ENCODE measurements at regions not wholly inside any gene's neighbourhood (a gene's known extent, or its start where the extent isn't known, plus 50 kb on each side); places are given as distances from the start of the nearest gene placed in this dataset.
"Not testable (repeated sequence)": the region's sequence is repeated elsewhere in the genome, so short reads cannot be mapped to it uniquely, and the experiment has no call there.

- intact Hi-C loops (cut with micrococcal nuclease): not testable (repeated sequence)
Measured at GRCh38 chr13:57909833-57910232, 278.3 kb downstream of the PCDH17 start.

DNA sequence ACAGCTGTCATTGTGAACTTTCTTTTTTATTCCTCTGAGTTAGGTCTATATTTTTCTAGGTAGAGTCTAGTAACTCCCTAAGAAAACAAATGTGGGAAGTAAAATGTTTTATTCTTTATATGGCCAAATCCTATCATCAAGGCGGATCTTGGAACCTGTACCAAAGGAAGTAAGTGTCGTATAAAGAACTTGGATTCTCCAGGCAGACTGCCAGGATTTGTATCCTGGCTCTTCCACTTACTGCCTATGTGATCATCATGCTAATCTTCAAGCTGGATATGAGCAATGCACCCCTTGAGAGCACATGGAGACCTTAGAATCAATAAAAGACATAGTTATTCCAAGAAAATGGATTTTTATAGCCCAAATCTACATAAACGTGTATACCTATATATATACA lies 286.5 kb downstream of the PCDH17 start:
- intact Hi-C loops (cut with micrococcal nuclease): no loop called here

DNA sequence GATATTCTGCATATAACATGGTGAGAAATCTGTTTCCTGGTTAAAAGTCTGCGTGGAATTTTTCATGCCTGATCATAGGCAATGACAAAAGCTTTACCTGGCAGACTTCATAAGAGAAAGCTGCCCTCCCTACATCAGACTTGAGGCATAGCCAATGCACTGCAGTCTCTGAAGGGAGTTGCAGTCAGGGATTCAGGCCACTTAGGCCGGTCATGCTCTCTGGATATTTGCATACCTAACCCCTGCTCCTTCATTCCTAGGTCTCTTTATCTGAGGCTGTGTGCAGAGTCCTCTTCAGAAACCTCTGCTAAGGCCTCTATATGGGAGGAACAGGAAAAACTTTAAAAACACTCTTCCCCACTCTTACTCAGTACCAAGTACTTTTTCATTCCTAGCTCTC lies 287.4 kb downstream of the PCDH17 start:
- intact Hi-C loops (cut with micrococcal nuclease): no loop called here

DNA sequence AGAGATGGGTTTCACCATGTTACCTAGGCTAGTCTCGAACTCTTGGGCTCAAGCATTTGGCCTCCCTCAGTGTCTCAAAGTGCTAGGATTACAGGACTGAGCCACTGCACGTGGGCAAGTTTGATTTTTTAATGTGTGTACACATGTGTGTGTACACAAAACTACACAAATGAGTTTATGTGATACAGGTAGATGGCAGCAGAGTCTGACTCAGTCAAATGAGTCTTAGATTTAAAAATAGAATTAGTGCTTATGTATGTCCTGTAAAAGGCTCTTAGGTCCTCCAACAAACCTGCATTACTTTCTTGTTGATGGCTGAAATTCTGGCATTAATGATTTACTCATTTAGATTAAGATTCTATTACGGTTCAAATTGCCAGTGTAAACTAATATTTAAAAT lies 293.7 kb downstream of the PCDH17 start:
- intact Hi-C loops (cut with micrococcal nuclease): no loop called here

DNA sequence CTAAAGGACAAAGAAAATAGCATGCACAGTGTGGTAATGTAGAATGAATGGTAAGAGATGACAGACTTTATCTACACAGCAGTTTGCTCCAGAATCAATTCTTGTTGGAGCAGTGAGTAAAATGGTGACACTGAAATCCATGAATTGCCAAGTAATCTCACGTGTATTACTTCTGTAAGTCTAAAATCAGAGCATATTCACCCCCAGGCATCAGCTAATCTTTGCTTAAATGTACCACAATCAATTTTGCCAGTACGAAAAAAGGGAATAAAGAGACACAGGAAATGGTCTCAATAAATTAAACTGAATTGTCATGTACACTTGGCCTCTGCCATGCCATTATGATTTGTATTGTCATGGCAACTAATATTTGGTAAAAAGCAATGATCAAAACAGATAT lies 294.2 kb downstream of the PCDH17 start:
- intact Hi-C loops (cut with micrococcal nuclease): no loop called here

DNA sequence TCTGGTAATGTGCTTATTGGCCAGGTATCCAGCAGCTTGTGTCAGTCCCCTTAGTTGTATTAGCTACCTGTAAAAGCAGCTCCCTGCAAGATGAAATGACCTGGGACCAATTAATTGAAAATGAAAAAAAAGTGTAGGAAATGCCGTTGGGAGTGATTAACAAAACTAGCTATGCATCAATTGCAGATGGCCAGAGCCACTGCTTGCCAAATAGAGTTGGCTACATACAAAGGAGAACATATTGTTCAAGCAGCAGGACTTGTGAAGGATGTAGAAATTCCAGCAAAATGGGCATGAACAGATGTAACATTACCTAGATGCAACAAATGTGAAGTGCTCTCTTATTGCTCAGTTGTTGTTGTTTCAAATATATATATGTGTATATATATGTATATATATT lies 300.5 kb downstream of the PCDH17 start:
- intact Hi-C loops (cut with micrococcal nuclease): no loop called here

- intact Hi-C loops (cut with micrococcal nuclease): no loop called here
Measured at GRCh38 chr13:57933606-57934005, 302.1 kb downstream of the PCDH17 start.

DNA sequence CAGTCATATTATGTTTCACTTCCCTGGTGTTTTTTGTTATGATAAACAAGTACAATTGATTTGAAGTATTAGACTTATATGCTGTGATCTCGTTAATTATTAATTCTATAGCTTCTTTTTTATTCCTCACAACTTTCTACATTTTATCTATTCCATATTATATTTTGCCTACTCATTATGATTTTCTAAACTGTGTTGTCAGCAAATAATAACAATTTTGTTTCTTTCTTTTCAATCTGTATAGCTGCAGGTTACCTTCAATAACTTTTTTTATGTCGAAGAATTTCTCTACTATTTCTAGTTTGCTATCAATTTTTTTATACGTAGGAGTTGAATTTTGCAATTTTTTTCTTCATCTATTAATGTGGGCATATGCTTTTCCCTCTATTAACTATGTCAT lies 304.4 kb downstream of the PCDH17 start:
- intact Hi-C loops (cut with micrococcal nuclease): no loop called here

DNA sequence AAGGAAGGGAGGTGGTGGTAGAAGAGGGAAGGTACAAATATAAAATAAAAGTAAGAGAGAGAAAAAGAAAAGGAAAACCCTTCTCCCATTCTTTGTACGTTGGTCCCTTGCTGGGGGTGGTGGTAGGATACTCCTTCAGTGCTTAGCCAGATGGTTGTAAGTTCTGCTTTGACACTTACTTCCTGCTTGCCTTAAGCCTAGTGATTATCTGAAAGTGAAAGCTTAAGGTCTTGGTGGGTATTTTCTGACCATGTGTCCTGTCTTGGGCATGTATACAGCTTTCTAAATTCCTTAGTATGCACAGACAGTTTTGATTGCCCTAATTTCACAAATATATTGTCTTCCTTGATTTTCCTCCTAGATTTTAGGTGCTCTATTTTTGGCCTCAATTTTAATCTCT lies 314.8 kb downstream of the PCDH17 start:
- intact Hi-C loops (cut with micrococcal nuclease): no loop called here

GRCh38 chr13:57948884-57949283 lies 317.3 kb downstream of the PCDH17 start:
- intact Hi-C loops (cut with micrococcal nuclease): no loop called here

- intact Hi-C loops (cut with micrococcal nuclease): no loop called here
Measured at GRCh38 chr13:57969951-57970350, 338.4 kb downstream of the PCDH17 start.

- intact Hi-C loops (cut with micrococcal nuclease): no loop called here
Measured at GRCh38 chr13:57970404-57970803, 338.9 kb downstream of the PCDH17 start.

GRCh38 chr13:57982782-57983181 lies 351.2 kb downstream of the PCDH17 start:
- intact Hi-C loops (cut with micrococcal nuclease): no loop called here

GRCh38 chr13:57988276-57988675 lies 356.7 kb downstream of the PCDH17 start:
- intact Hi-C loops (cut with micrococcal nuclease): no loop called here

GRCh38 chr13:57991041-57991440 lies 359.5 kb downstream of the PCDH17 start:
- intact Hi-C loops (cut with micrococcal nuclease): no loop called here

- intact Hi-C loops (cut with micrococcal nuclease): no loop called here
Measured at GRCh38 chr13:57992416-57992815, 360.9 kb downstream of the PCDH17 start.

DNA sequence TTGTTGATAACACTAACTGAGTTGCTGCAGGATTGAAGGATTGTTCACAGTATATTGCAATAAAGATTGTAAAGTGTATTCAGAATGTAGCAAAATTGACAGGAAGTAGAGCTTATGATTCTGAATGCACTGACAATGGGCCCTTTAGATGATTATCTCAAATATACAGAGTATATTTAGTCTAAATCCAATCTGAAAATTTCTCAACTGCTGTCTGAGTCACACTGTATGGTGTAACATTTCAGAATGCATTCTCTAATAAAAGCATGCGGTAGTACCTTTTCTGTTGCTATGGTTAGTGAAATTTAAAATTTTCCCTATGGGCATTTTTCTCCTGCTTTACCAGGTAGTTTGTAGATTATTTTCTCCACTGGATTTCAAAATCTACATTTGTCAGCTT lies 365.2 kb downstream of the PCDH17 start:
- intact Hi-C loops (cut with micrococcal nuclease): no loop called here

DNA sequence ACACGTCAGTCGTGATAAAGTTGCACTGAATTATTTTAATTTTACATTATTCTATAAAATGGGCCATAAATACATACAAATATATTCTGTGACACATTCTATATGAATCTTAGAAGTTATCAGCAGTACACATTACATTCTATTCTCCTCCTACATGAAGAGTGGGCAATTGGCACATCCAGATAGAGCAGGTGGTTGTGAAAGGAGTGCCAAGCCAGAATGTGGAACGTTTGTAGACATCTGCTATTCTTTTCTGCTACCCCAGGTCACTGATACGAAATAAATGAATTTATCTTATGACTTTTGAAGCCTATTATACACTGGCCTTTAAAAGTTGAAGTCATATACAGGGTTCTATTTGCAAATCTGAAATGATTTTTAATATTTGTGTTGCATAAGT lies 373.2 kb downstream of the PCDH17 start:
- intact Hi-C loops (cut with micrococcal nuclease): no loop called here

GRCh38 chr13:58018020-58018419 lies 386.5 kb downstream of the PCDH17 start:
- intact Hi-C loops (cut with micrococcal nuclease): no loop called here

DNA sequence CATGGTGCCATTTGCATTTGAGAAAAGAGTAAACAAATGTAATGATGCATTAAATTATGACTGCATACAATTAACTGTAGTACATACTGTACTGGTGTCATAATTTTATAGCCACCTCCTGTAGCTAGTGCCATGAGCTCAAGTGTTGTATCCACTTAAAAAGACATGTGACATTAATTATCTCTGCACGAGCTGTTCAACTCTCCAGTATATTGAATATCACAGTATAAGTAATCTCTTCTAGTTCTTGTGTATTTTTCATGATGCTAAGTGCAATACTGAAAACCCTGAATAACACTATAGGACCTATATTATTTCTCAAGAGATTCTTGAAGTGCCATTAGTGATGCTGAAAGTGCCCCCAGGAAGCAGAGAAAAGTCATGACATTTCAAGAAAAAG lies 387.3 kb downstream of the PCDH17 start:
- intact Hi-C loops (cut with micrococcal nuclease): no loop called here

- intact Hi-C loops (cut with micrococcal nuclease): no loop called here
Measured at GRCh38 chr13:58024103-58024502, 392.6 kb downstream of the PCDH17 start.

DNA sequence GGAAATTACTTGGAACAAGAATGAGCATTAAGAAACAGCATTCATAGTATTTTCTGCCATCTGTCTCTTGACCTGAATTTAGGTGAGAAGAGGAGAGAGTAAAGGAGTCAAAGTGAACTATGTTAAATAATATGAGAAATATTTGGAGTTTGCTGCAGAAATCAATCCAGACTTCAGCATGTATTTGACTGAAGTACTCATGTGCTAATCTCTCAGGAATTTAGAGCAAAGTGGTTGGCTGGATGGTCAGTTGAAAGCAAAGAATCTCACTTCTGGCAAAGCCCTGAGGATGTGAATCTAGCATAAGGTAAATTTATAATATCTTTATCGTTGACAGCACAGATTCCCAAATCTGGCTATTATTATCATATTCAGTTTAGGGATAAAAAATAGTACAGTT lies 394.3 kb downstream of the PCDH17 start:
- intact Hi-C loops (cut with micrococcal nuclease): no loop called here

DNA sequence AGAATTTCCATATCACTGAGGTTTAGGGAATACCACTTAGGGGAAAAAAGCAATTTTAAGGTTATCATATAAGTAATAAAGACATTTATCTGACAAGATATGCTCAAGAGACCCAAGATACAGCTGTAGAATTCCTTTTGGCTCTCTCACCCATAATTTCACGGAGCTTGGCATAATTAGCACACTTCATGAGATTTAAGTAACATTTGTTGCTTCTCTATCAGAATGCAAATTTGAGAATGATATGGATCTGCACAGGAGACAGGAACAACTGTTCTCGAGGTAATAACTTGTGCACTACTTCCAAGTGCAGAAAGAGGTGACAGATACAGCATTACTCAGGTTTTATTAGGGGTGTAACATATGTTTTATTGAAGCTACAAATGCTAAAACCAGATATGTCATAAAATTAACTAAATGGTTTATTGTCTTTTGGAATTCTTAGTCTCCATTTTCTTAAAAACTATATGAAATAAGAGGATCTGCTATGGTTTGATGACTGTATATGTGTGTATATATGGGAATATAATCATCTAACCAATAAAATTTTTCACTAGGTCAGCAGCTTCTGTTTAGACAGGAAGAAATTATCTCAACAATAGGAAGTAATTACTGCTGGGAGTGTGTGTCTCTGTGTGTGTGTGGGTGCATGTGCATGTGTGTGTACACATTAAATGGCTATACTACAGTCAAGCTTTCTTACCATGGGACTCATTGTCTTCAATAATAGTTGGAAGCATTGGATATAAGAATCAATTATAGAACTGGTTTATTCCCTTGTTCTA lies 401.3 kb downstream of the PCDH17 start:
- intact Hi-C loops (cut with micrococcal nuclease): no loop called here

DNA sequence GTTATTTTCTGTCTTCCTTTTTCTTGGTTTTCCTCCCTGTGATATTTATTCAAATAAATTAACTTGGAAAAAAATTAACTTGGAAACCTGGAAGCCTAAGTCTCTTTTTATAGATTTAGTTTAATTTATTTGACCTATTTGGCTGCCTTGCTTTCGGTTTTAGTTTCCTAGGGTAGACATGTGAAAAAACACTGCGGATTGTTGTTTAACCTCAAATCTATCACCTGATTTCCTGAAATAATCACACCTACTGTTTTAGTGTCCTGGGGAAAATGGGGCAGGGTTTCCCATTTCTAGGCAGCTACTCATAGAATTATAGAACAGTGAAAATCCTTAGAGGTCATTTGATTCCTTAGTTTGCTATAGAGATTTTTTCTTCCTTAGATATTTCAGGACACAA lies 412.4 kb downstream of the PCDH17 start:
- intact Hi-C loops (cut with micrococcal nuclease): no loop called here
